Adrenal gland (tissue), 9 donors: ENCODE measurements at regions not wholly inside any gene's neighbourhood (a gene's known extent, or its start where the extent isn't known, plus 50 kb on each side); places are given as distances from the start of the nearest gene placed in this dataset.

ENCODE experiments used
- DNase-seq, 7 donors: peaks; one replicate each; pipeline ENCODE4 v3.0.0-alpha.2; 2019 to 2020
- H3K27ac ChIP-seq, 5 donors: fragments of 200-600 bp; sonication (generic) in 4 of 5; 1 replicate in 3 of 5; 2 replicates in 2 of 5; pipeline versions ENCODE4 v1.5.1 to v1.8.0; 2016 to 2020; ENCODE audit warnings: mild to moderate bottlenecking in 1 of 5
- H3K27me3 ChIP-seq: fragments of 200-600 bp; 2 replicates; pipeline ENCODE4 v1.8.0; 2021
- H3K36me3 ChIP-seq, 2 donors: fragments of 200-600 bp; replicated peaks in 1 of 2; 1 replicate in 1 of 2; 2 replicates in 1 of 2; pipeline versions ENCODE4 v1.5.1 to v1.8.0; 2018 to 2022
- H3K4me1 ChIP-seq, 2 donors: fragments of 200-600 bp; replicated peaks in 1 of 2; 1 replicate in 1 of 2; 2 replicates in 1 of 2; pipeline versions ENCODE4 v1.5.1 to v1.8.0; 2018 to 2021
- H3K4me3 ChIP-seq, 4 donors: fragments of 200-600 bp; sonication (generic) in 3 of 4; one replicate each; pipeline ENCODE4 v1.5.1; 2016 to 2018
- H3K9me3 ChIP-seq, 3 donors: fragments of 200-600 bp; sonication (generic) in 1 of 3; replicated peaks in 1 of 3; 1 replicate in 2 of 3; 2 replicates in 1 of 3; pipeline versions ENCODE4 v1.5.1 to v1.8.0; 2016 to 2021
- POLR2A ChIP-seq, 2 donors: fragments of 450-650 bp; IDR thresholded peaks; one replicate each; pipeline ENCODE4 v1.6.1; 2017; ENCODE audit warnings: antibody characterized with exemption in 2 of 2, mild to moderate bottlenecking in 2 of 2, moderate library complexity in 1 of 2
- WGBS, 4 donors: extraction: QIAGEN DNeasy Blood & Tissue Kit in 2 of 4; methylation state at CpG; one replicate each; pipeline versions ENCODE4 v1.1.5 to v1.1.7; 2013 to 2017; 5-methylcytosine and 5-hydroxymethylcytosine counted together
- intact Hi-C, 2 donors: fragments of 100-400 bp; cut with DNase I; formaldehyde crosslinking; loops; one replicate each; pipeline versions ENCODE4 v1.14.1 to v1.15.0; 2022 to 2023
- TF ChIP-seq, protein P1 (sequence below), 6 experiments: fragments of 450-650 bp in 4 of 6; fragments of 200-600 bp in 2 of 6; sonication (generic) in 1 of 6; IDR thresholded peaks; 1 replicate in 5 of 6; 2 replicates in 1 of 6; pipeline versions ENCODE4 v1.5.1 to v1.8.0; 2016 to 2021; ENCODE audit warnings: antibody characterized with exemption in 6 of 6, mild to moderate bottlenecking in 2 of 6, moderate library complexity in 1 of 6
- donor health status: healthy with polysubstance abuse.
- donor health status: Bipolar disorder and iron deficiency.
- donor health status: DM: yes; HTN: yes; CAD: no.
- donor health status: DM: no; HTN: no; CAD: no.
- donor health status: DM: no; HTN: no; CAD: no.

- H3K36me3 ChIP-seq: no peaks in the 10 kb centered on the region
- H3K27me3 ChIP-seq: peaks cover 14% of the 10 kb centered on the region
- H3K9me3 ChIP-seq: no peaks in the 10 kb centered on the region
- DNase-seq: no peak
- no peaks in the 10 kb centered on the region for H3K4me1 ChIP-seq
- no peak overlapping the region for H3K27ac ChIP-seq
- intact Hi-C loops: no loop called here
- 28 to 39% (median 35%) methylated on average over 8 to 16 of the region's 16 CpGs for WGBS, 4 donors
- TF ChIP-seq, protein P1, sequence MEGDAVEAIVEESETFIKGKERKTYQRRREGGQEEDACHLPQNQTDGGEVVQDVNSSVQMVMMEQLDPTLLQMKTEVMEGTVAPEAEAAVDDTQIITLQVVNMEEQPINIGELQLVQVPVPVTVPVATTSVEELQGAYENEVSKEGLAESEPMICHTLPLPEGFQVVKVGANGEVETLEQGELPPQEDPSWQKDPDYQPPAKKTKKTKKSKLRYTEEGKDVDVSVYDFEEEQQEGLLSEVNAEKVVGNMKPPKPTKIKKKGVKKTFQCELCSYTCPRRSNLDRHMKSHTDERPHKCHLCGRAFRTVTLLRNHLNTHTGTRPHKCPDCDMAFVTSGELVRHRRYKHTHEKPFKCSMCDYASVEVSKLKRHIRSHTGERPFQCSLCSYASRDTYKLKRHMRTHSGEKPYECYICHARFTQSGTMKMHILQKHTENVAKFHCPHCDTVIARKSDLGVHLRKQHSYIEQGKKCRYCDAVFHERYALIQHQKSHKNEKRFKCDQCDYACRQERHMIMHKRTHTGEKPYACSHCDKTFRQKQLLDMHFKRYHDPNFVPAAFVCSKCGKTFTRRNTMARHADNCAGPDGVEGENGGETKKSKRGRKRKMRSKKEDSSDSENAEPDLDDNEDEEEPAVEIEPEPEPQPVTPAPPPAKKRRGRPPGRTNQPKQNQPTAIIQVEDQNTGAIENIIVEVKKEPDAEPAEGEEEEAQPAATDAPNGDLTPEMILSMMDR (IDR thresholded peaks at IDR 0.05): no peak
- TF ChIP-seq POLR2A (IDR thresholded peaks at IDR 0.05): no peak
- H3K4me3 ChIP-seq: no peak overlapping the region
Observed at GRCh38 chr16:86117756-86118155, 218.8 kb downstream of the IRF8 start.

DNA sequence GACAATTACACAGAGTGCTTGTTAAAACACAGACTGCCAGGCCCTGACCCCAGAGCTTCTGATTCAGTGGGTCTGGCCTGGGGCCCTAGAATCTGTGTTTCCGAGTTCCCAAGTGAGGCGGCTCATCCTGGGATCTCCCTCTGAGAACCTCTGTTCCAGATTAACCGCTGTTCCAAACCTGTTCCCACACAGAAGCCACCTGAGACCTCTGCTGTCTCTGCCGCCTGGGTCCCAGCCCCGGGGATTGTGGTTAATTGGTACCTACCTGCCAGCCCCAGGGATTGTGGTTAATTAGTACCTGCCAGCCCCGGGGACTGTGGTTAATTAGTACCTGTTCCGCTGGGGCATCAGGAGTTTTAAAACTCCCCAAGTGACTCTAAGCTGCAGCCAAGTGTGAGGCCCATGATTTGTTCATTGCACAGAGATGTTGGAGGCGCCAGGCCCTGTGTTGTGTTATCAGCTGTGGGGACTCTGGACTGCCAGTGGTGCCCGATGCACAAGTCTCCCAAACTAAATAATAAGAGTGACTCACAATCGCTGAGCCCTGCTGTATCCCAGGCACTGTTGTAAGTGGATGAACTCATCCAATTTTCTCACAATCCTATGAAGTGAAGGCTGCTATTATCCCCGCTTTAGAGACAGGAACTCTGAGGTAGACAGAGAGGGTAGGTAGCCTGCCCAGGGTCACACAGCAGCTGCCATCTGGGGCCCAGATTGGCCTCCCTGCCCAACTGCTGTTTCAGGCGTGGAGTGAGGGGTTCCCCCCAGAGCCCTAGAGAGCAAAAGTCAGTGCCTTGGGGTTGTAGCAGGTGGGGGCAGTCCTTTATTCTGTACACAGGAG, 219.7 kb downstream of the IRF8 start:
- H3K4me3 ChIP-seq: no peak overlapping the region
- TF ChIP-seq, protein P1 (IDR thresholded peaks at IDR 0.05): no peak
- no peak for TF ChIP-seq POLR2A (IDR thresholded peaks at IDR 0.05)
- no peak for DNase-seq
- intact Hi-C loops: no loop called here
- 69 to 74% (median 71%) methylated on average over 9 to 12 of the region's 12 CpGs for WGBS, 4 donors
- no peaks in the 10 kb centered on the region for H3K36me3 ChIP-seq
- no peaks in the 10 kb centered on the region for H3K9me3 ChIP-seq
- peaks cover 18% of the 10 kb centered on the region for H3K27me3 ChIP-seq
- H3K27ac ChIP-seq: no peak overlapping the region
- H3K4me1 ChIP-seq: no peaks in the 10 kb centered on the region

DNA sequence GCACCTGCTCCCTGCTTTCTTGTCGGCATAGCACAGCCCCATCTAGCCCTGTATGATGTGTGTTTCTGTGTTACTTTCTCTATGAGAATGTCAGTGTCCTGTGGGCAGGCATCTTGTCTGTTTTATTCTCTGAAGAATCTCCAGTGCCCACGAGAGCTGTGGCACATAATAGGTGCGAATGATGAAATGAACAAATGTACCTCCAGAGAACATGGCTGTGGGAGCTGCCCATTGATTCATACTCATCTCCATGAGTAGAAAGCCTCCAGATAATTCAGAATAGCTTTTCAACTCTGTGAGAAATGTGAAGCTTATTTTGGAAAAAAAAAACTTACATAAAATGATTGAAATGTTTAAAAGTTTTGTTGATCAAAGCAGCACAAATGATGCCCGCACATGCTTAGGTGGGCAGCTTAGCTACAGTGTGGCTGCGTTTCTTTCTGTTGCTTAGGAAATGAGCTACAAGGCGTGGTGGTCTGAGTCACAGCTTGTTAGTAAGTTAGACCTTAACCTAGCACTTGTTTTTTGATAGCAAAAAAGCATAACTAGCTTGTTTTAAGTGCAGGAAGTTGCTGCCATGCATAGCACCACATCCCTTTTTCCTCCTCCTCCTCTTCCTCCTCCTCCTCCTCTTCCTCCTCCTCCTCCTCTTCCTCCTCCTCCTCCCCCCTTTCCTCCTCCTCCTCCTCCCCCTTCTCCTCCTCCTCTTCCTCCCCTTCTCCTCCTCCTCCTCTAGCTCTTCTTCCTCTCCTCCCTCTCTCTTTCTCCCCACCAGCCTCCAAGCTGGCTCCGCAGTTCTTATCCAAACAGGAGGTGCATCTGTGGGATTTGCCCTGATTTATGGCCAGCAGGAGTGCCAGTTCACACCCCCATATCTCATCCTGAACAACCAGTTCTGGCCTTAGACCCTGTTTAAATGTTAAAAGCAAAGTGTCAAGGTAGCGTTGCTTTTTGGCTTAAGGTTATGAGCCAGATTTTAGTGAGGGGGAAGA, 221.5 kb downstream of the IRF8 start:
- Histone ChIP-seq H3K4me1 (no peaks in the 10 kb centered on the region), H3K27me3 (peaks cover 20% of the 10 kb centered on the region), H3K27ac (no peak overlapping the region), H3K36me3 (no peaks in the 10 kb centered on the region), H3K9me3 (no peaks in the 10 kb centered on the region), H3K4me3 (no peak overlapping the region)
- TF ChIP-seq, protein P1 (IDR thresholded peaks at IDR 0.05): no peak
- TF ChIP-seq POLR2A (IDR thresholded peaks at IDR 0.05): no peak
- WGBS, 4 donors: 48 to 55% (median 51%) methylated on average over 8 of the region's 8 CpGs
- intact Hi-C loops: no loop called here
- DNase-seq: no peak

DNA sequence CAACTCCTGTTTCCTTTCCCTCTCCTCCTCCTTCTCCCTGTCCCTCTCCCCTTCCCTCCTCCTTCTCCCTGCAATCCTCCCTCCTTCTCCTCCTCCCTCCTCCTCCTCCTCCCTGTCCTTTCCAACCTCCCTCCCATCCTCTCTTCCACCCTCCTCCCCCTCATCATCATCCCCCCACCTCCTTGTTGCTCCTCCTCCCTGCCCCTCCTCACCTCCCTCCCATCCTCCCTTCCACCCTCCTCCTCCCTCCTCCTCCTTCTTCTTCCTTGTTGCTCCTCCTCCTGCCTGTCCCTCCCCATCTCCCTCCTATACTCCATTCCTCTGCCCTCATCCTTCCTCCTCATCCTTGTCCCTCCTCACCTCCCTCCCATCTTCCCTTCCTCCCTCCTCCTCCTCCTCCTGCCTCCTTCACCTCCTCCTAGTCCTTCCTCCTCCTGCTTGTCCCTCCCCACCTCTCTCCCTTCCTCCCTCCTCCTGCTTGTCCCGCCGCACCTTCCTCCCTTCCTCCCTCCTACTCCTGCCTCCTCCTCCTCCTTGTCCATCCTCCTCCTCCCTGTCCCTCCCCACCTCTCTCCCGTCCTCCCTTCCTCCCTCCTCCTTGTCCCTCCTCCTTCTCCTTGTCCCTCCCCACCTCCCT, 222.5 kb downstream of the IRF8 start:
- H3K4me1 ChIP-seq: no peaks in the 10 kb centered on the region
- no peaks in the 10 kb centered on the region for H3K9me3 ChIP-seq
- 32 to 62% (median 50%) methylated on average over 3 of the region's 3 CpGs for WGBS, 4 donors
- TF ChIP-seq, protein P1 (IDR thresholded peaks at IDR 0.05): no peak
- TF ChIP-seq POLR2A (IDR thresholded peaks at IDR 0.05): no peak
- no peak overlapping the region for H3K4me3 ChIP-seq
- intact Hi-C loops: no loop called here
- peaks cover 20% of the 10 kb centered on the region for H3K27me3 ChIP-seq
- DNase-seq: no peak
- no peaks in the 10 kb centered on the region for H3K36me3 ChIP-seq
- no peak overlapping the region for H3K27ac ChIP-seq
